GM21423 (cell line): ENCODE measurements at regions not wholly inside any gene's neighbourhood (a gene's known extent, or its start where the extent isn't known, plus 50 kb on each side); places are given as distances from the start of the nearest gene placed in this dataset.

Experiments used
- ATAC-seq: cut with Tn5 transposase; IDR thresholded peaks from one replicate; pipeline ENCODE4 v1.9.1; 2021; ENCODE audit warnings: mild to moderate bottlenecking, moderate library complexity; ENCODE audit not compliant: unreplicated experiment

GRCh38 chr2:176641436-176641835, 372.2 kb downstream of the MTX2 start:
- ATAC-seq, result no peak

GRCh38 chr2:176642074-176642473, 372.8 kb downstream of the MTX2 start:
- ATAC-seq, result no peak

GRCh38 chr2:176643646-176644045, 374.4 kb downstream of the MTX2 start:
- no peak for ATAC-seq

- no peak for ATAC-seq
These were observed 376.3 kb downstream of the MTX2 start for GRCh38 chr2:176645494-176645893.

DNA sequence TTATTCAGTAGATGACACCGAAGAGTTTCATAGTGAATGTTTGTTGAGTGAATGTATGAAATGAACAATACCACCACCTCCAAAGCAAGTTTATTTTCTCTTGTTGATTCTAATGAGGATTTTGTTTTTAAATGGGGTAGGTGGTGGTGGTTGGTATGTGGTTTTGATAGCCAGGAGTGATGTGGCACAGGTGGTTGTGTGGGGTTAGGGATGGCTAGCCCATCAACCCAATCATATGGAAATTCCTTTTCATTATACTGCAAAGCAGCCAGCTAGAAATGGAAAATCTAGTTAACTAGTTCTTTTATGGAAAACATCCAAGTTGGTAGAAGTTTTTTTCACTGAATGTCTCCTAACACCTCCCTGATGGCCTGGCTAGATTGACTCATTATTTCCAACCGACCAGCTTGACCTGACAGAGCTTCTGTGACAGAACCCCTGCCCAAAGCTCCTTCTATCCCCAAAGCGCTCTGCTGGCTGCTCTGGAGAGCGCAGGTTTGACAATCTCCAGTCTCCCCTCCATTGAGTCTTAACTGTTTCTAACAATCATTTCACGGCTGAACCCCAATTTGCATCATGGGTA, 376.9 kb downstream of the MTX2 start:
- no peak for ATAC-seq

DNA sequence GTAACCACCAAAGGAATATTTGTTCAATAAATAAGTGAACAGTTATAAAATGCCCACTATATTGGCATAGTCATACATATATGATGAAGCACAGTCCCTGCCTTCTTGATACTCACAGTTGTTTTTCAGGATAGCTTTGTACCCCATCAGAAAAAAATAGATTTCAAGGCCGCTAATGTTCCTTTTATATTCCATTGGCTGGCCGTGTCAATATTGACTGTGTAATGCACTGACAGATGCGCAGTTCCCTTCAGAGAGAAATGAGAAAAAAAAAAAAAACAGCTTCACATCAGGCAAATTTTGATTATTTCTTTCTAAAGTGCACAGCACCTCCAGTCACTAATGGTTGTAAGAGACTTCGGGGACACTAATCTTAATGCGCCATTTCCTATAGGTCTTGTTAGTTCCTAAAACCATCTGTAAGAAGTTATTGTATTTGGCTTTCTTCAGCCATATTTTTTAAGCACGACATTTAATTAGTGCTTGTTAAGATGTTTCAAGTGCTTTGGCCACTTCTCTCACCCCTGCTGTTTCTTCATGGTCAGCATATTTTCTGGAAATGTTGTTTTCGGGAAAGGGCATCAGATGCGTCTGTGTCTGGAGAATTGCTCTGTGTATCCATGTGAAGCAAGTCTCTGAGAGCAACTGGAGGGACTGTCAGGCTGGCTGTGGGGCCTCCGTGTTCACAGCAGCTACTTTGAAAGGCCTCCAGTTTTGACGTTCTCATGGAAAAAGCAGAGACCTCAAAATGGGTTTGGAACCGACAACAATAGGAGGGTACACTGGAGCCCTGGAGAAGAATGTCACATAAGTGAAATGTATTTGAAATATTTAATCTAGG, 378.3 kb downstream of the MTX2 start:
- no peak for ATAC-seq

DNA sequence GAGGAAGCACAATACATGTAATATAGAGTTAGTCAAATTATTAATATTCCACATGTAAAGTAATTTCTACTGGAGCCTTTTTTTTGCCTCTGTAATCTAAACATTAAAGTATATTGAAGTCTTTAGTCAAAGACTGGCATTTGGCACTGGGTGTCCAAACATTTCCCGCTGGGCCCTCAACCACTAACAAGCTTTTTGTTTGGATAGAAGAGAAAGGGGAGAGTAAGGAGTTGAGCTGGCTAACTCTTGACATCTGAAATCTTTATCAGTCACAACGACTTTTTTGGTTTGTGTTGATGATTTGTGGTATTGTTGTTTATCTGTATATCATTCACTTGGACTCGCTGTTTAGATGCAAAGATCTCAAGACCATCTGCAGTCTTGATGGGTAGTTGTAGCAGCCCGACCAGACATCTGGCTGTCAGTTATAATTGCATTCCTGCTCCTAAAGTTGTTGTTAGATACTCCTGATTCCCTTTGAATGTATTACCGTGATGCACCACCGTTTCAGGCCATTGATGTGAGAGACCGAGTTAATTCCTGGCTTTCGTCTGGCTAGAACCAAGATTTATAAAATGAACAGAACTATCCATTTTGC, 379.6 kb downstream of the MTX2 start:
- ATAC-seq, result no peak

GRCh38 chr2:176650104-176650837, 381.0 kb downstream of the MTX2 start:
- ATAC-seq, result no peak

DNA sequence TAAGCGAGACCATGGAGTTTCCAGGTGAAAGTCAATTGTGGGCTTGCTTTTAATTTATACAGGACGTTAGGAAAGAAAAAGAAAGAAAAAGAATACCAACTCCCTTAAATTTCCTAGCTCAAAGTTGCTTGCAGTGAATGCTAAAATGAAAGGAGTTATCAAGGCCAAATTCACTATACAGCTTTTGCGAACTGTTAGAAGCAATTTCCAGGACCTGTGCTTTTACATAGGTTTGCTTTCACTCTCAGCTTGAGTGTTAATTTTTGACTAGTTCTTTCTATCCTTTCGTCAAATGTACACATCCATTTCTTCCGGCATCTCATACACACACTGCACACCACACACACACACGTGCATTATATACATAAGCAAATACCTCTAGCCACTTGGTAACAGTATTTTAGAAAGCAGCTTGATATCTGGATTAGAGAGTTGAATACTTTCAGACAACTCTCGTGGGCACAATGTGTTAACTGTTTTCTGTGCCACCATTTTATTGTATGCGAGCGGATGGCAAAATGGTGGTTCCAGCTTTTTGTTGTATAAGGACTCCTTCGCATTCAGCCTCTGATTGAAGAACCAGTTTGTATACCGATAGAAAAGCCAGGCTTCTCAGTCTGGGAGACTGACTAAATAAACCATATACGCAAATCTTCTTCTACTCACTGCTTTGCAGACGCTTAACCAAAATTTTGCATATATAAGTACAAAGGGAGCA, 381.8 kb downstream of the MTX2 start:
- no peak for ATAC-seq

GRCh38 chr2:176652300-176653182, 383.3 kb downstream of the MTX2 start:
- ATAC-seq, result no peak

- ATAC-seq, result peak; percentile 95
These were observed 384.5 kb downstream of the MTX2 start for GRCh38 chr2:176653479-176654443.

DNA sequence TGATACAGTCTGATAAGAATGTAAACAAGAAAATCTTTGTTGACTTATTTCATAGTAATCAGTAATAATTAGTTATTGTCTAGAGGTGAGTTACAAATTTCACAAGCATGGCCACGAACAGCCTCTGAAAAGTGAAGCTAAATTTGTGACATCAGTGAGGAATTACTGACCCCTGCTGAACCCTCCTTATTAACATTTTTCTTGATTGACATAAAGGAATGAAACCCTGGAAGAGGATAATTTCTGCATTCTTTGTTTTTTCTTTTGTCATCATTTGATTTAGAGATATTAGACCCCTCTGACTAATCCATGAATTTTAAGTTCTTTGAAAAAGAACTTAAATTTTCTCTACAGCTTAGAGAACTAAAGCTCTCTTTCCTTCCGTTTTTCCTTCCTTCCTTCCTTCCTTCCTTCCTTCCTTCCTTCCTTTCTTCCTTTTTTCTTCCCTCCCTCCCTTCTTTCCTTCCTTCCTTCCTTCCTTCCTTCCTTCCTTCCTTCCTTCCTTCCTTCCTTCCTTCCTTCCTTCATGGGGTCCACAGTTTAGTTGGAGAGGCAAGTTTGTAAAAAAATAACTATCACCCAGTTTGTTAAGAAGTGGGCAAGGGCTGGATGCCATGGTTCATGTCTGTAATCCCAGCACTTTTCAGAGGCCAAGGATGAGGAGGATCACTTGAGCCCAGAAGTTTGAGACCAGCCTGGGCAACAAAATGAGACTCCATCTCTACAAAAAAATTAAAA, 387.0 kb downstream of the MTX2 start:
- ATAC-seq, result no peak

DNA sequence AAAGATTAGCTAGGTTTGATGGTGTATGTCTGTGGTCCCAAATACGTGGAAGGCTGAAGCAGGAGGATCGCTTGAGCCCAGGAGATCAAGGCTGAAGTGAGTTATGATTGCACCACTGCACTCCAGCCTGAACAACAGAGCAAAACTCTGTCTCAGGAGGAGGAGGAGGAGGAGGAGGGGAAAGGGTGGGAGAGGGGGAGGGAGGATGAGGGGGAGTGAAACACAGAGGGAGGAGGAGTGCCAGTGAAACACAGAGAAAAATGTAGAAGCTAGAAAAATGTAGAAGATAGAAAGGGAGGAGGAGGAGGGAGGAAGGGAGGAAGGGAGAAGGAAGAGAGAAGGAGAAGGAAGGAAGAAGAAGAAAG, 387.5 kb downstream of the MTX2 start:
- ATAC-seq, result no peak

DNA sequence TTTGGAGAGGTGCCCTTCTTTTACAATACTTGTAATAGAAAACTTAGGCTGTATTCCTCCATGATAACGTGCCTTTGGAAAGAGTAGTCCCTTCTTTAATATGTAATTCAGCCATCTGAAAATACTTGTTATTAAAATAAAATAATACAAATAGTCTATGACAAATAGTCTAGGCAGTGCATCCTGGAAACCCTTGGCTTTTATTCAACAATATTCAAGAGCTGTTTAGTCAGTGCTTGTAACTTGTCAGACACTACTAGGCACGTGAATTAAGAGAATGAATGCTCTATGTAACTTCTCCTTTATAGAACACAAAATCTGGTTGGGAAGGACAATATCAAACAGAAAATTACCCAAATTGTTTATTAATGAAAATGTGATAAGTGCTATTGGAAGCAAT, 388.2 kb downstream of the MTX2 start:
- ATAC-seq, result no peak

DNA sequence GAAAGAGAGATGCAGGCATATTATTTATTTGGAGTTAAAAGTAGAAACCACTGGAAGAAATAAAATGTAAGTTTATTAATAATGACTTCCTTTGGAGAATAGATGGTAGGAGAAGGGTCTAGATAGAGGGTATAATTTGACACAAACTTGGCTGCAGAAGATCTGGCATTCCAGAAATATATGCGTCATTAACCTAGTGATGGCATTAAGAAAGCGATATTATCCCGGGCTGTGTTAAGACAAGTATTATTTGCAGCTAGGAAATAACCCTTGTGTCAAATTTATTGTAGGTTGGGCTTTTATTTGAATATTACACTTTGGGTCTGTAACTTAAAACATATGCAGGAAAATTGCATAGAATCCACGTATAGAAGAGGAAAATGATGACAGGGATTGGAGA, 389.5 kb downstream of the MTX2 start:
- ATAC-seq, result no peak

GRCh38 chr2:176662753-176663152, 393.5 kb downstream of the MTX2 start:
- no peak for ATAC-seq

DNA sequence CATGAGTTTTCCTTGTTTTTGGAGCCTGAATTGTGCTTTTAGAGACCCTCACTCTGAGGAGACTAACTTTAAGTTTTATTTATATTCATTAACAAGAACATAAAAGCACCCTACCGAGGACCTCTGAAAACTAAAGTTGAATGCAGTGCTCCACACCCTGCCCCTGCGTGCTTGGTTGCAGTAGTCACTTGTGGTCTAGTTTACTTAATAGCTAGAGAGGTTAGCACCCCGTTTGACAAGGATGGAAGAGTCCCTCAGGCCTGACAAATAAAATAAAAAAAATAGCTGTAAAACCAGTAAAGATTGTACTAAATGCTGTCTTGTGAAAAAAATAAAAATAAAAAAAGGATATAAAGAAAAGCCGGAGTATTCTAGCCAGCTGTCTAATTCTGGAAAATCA, 395.2 kb downstream of the MTX2 start:
- ATAC-seq, result no peak

DNA sequence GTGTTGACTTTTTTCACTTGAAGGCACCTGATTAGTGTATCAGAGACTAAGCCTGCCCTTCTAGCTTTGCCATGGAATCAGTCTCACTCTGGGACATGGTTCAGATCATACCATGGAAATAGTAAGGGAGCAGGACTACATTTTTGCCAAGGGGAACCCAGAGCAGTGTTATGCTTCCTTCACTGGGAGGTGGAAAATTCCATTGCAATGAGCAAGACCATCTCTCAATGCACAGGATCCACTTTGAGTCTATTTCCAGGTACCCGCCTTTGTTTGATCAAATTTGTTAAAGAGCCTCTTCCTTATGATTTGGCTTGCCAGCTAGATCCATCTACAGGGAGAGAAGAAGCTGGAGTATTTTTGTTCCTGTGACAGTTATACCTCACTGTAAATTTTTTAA, 395.8 kb downstream of the MTX2 start:
- no peak for ATAC-seq
